Trophoblast cell (in vitro differentiated cells and primary cell): ENCODE measurements at regions not wholly inside any gene's neighbourhood (a gene's known extent, or its start where the extent isn't known, plus 50 kb on each side); places are given as distances from the start of the nearest gene placed in this dataset.

ENCODE experiments used
- DNase-seq, 2 donors: peaks; one replicate each; pipeline ENCODE4 v3.0.0-alpha.2; 2016
- H2AFZ ChIP-seq: 2 replicates; pipeline ENCODE4 v1.6.1; 2013; ENCODE audit warnings: low read length, moderate library complexity, mild to moderate bottlenecking; ENCODE audit not compliant: insufficient read depth, poor library complexity
- H2AK5ac ChIP-seq: 2 replicates; pipeline ENCODE4 v1.6.1; 2013; ENCODE audit warnings: mild to moderate bottlenecking, low read length
- H2BK120ac ChIP-seq: 2 replicates; pipeline ENCODE4 v1.6.1; 2013; ENCODE audit warnings: low read length, mild to moderate bottlenecking, moderate library complexity; ENCODE audit not compliant: insufficient read depth, poor library complexity
- H2BK12ac ChIP-seq: 2 replicates; pipeline ENCODE4 v1.6.1; 2013; ENCODE audit warnings: mild to moderate bottlenecking, low read length, moderate library complexity
- H2BK5ac ChIP-seq: 2 replicates; pipeline ENCODE4 v1.6.1; 2013; ENCODE audit warnings: low read length, low read depth, moderate library complexity, mild to moderate bottlenecking; ENCODE audit not compliant: poor library complexity
- H3K14ac ChIP-seq: 2 replicates; pipeline ENCODE4 v1.6.1; 2013; ENCODE audit warnings: mild to moderate bottlenecking, low read length
- H3K18ac ChIP-seq: 2 replicates; pipeline ENCODE4 v1.6.1; 2013; ENCODE audit warnings: mild to moderate bottlenecking, low read length
- H3K23ac ChIP-seq: 2 replicates; pipeline ENCODE4 v1.6.1; 2013; ENCODE audit warnings: low read length
- H3K27ac ChIP-seq: 2 replicates; pipeline ENCODE4 v1.5.1; 2013; ENCODE audit warnings: low read depth, mild to moderate bottlenecking, inconsistent platforms, low read length, moderate library complexity
- H3K27me3 ChIP-seq: 2 replicates; pipeline ENCODE4 v1.6.1; 2013; ENCODE audit warnings: inconsistent platforms, mild to moderate bottlenecking, low read length, moderate library complexity; ENCODE audit not compliant: insufficient read depth
- H3K36me3 ChIP-seq, 2 experiments: 1 replicate in 1 of 2; 2 replicates in 1 of 2; pipeline ENCODE4 v1.6.1; 2013; ENCODE audit warnings: low read length in 2 of 2, mild to moderate bottlenecking in 2 of 2, moderate library complexity in 1 of 2; ENCODE audit not compliant: insufficient read depth in 2 of 2, control insufficient read depth in 1 of 2
- H3K4ac ChIP-seq: 2 replicates; pipeline ENCODE4 v1.6.1; 2013; ENCODE audit warnings: low read depth, mild to moderate bottlenecking, low read length, moderate library complexity
- H3K4me1 ChIP-seq, 2 experiments: 1 replicate in 1 of 2; 2 replicates in 1 of 2; pipeline ENCODE4 v1.6.1; 2013; ENCODE audit warnings: low read length in 2 of 2, mild to moderate bottlenecking in 2 of 2, moderate library complexity in 1 of 2; ENCODE audit not compliant: insufficient read depth in 2 of 2, control insufficient read depth in 1 of 2
- H3K4me2 ChIP-seq: 2 replicates; pipeline ENCODE4 v1.6.1; 2013; ENCODE audit warnings: inconsistent platforms, mild to moderate bottlenecking, low read length, moderate library complexity
- H3K4me3 ChIP-seq: 2 replicates; pipeline ENCODE4 v1.5.1; 2013; ENCODE audit warnings: mild to moderate bottlenecking, low read depth, low read length, inconsistent platforms
- H3K79me1 ChIP-seq: one replicate; pipeline ENCODE4 v1.6.1; 2013; ENCODE audit warnings: low read length
- H3K79me2 ChIP-seq: 2 replicates; pipeline ENCODE4 v1.6.1; 2013; ENCODE audit warnings: low read length, mild to moderate bottlenecking; ENCODE audit not compliant: control insufficient read depth, insufficient read depth, poor library complexity
- H3K9ac ChIP-seq: 2 replicates; pipeline ENCODE4 v1.6.1; 2013; ENCODE audit warnings: mild to moderate bottlenecking, low read length
- H3K9me3 ChIP-seq: 2 replicates; pipeline ENCODE4 v1.6.1; 2013; ENCODE audit warnings: low read depth, mild to moderate bottlenecking, control low read depth, inconsistent platforms, low read length; ENCODE audit not compliant: insufficient read depth
- H4K12ac ChIP-seq: 2 replicates; pipeline ENCODE4 v1.6.1; 2013; ENCODE audit warnings: low read depth, mild to moderate bottlenecking, low read length, moderate library complexity
- H4K8ac ChIP-seq: 2 replicates; pipeline ENCODE4 v1.6.1; 2013; ENCODE audit warnings: low read depth, mild to moderate bottlenecking, low read length, moderate library complexity
- H4K91ac ChIP-seq: one replicate; pipeline ENCODE4 v1.6.1; 2013; ENCODE audit warnings: low read depth, mild to moderate bottlenecking, low read length, moderate library complexity
- WGBS: extraction: QIAGEN DNeasy Blood & Tissue Kit; methylation state at CpG from one replicate; pipeline ENCODE4 v1.1.7; 2013; ENCODE audit warnings: missing lambda C conversion rate; ENCODE audit not compliant: insufficient read length, insufficient coverage; ENCODE audit errors: extremely low coverage; 5-methylcytosine and 5-hydroxymethylcytosine counted together

DNA sequence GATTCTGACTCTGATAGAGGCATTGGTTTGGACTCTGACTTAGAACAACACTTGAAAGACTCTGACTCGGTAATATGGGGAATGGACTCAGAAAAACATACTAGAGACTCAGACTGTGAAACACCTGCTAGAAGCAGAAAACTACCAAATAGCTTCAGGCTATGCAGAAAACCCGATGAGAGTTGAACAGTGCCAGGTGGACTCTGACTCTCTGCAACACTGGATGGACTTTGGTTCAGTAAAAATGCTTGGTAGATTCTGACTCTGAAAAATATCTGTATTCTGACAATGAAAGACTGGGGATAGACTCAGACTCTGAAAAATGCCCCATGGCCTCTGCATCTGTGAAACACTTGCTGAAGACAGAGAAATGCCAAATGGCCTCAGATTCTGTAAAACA lies 215.1 kb upstream of the HDX start:
- Histone ChIP-seq H2BK120ac (no peak overlapping the region), H4K12ac (no peak overlapping the region)
- no CpG with 5 or more reads among the region's 2 CpGs for WGBS

DNA sequence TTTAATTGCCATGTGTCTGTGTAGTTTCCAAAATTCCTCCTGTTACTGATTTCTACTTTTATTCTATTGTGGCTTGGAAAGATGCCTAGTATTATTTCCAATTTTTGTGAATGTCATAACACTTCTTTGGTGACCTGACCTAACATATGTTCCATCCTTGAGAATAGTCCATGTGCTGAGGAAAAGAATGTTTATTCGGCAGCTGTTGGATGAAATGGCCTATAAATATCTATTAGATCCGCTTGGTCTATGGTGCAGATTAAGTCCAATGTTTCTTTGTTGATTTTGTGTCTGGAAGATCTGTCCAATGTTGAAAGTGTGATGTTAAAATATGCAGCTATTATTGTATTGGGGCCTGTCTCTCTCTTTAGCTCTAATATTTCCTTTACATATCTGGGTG lies 219.2 kb upstream of the HDX start:
- WGBS, result no CpG with 5 or more reads among the region's 2 CpGs
- DNase-seq, result no peak
- no peaks in the 10 kb centered on the region for H3K79me2 ChIP-seq

More for the DNA sequence above, 215.1 kb upstream of the HDX start:
- no peak for DNase-seq
- Histone ChIP-seq H3K4me3 (no peak overlapping the region), H3K23ac (no peak overlapping the region), H3K18ac (no peak overlapping the region), H3K4me2 (no peak overlapping the region), H2AK5ac (no peak overlapping the region), H3K36me3 (no peaks in the 10 kb centered on the region), H2AFZ (no peak overlapping the region), H3K79me1 (no peaks in the 10 kb centered on the region), H3K4me1 (no peaks in the 10 kb centered on the region), H3K9me3 (no peaks in the 10 kb centered on the region), H2BK5ac (no peak overlapping the region), H3K9ac (no peak overlapping the region), H3K79me2 (no peaks in the 10 kb centered on the region), H3K27ac (no peak overlapping the region), H3K27me3 (no peaks in the 10 kb centered on the region), H2BK12ac (no peak overlapping the region), H3K14ac (no peak overlapping the region), H3K4ac (no peak overlapping the region), H4K8ac (no peak overlapping the region), H4K91ac (no peak overlapping the region)

DNA sequence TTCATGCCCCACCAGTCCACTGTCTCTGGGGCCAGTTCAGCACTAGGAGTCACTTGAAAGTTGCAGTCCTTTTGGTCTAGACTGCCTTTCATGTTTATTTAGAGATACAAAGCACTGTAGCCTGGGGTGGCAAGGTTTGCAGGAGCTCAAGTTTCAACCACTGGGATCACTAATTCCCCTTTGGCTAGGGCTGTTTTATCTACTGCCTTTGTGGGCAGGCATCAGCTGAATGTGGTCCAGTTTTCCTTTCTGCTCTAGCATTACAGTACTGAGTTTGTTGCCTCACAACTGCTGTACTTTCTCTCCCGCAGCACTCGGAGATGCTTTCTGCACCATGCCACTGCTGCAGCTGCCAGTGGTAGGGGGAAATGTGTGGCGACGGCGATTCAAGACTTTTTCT lies 222.3 kb upstream of the HDX start:
- H2AFZ ChIP-seq, result no peak overlapping the region
- H3K18ac ChIP-seq, result no peak overlapping the region
- WGBS, result no CpG with 5 or more reads among the region's 5 CpGs
- no peak overlapping the region for H3K23ac ChIP-seq
- no peaks in the 10 kb centered on the region for H3K79me2 ChIP-seq
- DNase-seq, result no peak
- no peak overlapping the region for H4K91ac ChIP-seq
- no peak overlapping the region for H3K4me2 ChIP-seq
- no peak overlapping the region for H3K27ac ChIP-seq
- H4K8ac ChIP-seq, result no peak overlapping the region
- no peak overlapping the region for H4K12ac ChIP-seq
- no peaks in the 10 kb centered on the region for H3K27me3 ChIP-seq
- H2AK5ac ChIP-seq, result no peak overlapping the region
- no peaks in the 10 kb centered on the region for H3K9me3 ChIP-seq
- no peaks in the 10 kb centered on the region for H3K36me3 ChIP-seq
- no peaks in the 10 kb centered on the region for H3K79me1 ChIP-seq
- H3K4me3 ChIP-seq, result no peak overlapping the region
- H3K4ac ChIP-seq, result no peak overlapping the region
- no peak overlapping the region for H3K9ac ChIP-seq
- no peak overlapping the region for H3K14ac ChIP-seq
- H2BK12ac ChIP-seq, result no peak overlapping the region
- H2BK5ac ChIP-seq, result no peak overlapping the region
- H2BK120ac ChIP-seq, result no peak overlapping the region
- no peaks in the 10 kb centered on the region for H3K4me1 ChIP-seq

More for the DNA sequence above, 219.2 kb upstream of the HDX start:
- Histone ChIP-seq H4K8ac (no peak overlapping the region), H2AK5ac (no peak overlapping the region), H3K9me3 (no peaks in the 10 kb centered on the region), H3K79me1 (no peaks in the 10 kb centered on the region), H3K4me3 (no peak overlapping the region), H3K4me1 (no peaks in the 10 kb centered on the region), H3K14ac (no peak overlapping the region), H3K27ac (no peak overlapping the region), H2BK120ac (no peak overlapping the region), H3K9ac (no peak overlapping the region), H2BK5ac (no peak overlapping the region), H3K27me3 (no peaks in the 10 kb centered on the region), H3K4me2 (no peak overlapping the region), H3K36me3 (no peaks in the 10 kb centered on the region), H3K23ac (no peak overlapping the region), H4K91ac (no peak overlapping the region), H3K18ac (no peak overlapping the region), H4K12ac (no peak overlapping the region), H3K4ac (no peak overlapping the region), H2BK12ac (no peak overlapping the region), H2AFZ (no peak overlapping the region)

DNA sequence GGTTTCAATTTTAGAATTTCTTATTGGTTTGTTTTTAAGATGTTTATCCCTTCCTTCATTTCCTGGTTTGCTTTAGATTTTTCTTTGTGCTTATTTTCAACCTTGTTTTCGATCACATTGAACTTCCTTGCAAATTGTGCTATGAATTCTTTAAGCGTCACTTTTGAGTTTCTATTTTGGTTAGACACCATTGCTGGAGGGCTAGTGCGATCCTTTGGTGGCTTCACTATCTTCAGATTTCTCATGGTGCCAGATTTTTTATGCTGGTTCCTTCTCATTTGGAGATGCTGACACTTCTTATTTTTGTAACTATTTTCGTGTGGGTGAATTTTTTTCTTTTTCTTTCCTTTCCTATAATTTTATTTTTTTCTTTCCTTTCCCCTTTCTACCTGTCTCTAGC lies 227.2 kb upstream of the HDX start:
- no peak overlapping the region for H3K23ac ChIP-seq
- DNase-seq, result no peak
- no peak overlapping the region for H3K14ac ChIP-seq
- no peaks in the 10 kb centered on the region for H3K36me3 ChIP-seq
- H3K27me3 ChIP-seq, result no peaks in the 10 kb centered on the region
- no peaks in the 10 kb centered on the region for H3K9me3 ChIP-seq
- H2BK12ac ChIP-seq, result no peak overlapping the region
- no peak overlapping the region for H4K12ac ChIP-seq
- no peak overlapping the region for H3K9ac ChIP-seq
- H4K8ac ChIP-seq, result no peak overlapping the region
- no peak overlapping the region for H4K91ac ChIP-seq
- no peak overlapping the region for H2AFZ ChIP-seq
- no CpG with 5 or more reads among the region's 4 CpGs for WGBS
- no peak overlapping the region for H3K4me3 ChIP-seq
- no peaks in the 10 kb centered on the region for H3K4me1 ChIP-seq
- H3K4me2 ChIP-seq, result no peak overlapping the region
- H3K27ac ChIP-seq, result no peak overlapping the region
- H2AK5ac ChIP-seq, result no peak overlapping the region
- H2BK120ac ChIP-seq, result no peak overlapping the region
- no peak overlapping the region for H2BK5ac ChIP-seq
- H3K18ac ChIP-seq, result no peak overlapping the region
- H3K79me1 ChIP-seq, result peaks cover 3% of the 10 kb centered on the region
- H3K79me2 ChIP-seq, result no peaks in the 10 kb centered on the region
- H3K4ac ChIP-seq, result no peak overlapping the region
